ENCODE measurements at regions not wholly inside any gene's neighbourhood (a gene's known extent, or its start where the extent isn't known, plus 50 kb on each side); places are given as distances from the start of the nearest gene placed in this dataset.

DNA sequence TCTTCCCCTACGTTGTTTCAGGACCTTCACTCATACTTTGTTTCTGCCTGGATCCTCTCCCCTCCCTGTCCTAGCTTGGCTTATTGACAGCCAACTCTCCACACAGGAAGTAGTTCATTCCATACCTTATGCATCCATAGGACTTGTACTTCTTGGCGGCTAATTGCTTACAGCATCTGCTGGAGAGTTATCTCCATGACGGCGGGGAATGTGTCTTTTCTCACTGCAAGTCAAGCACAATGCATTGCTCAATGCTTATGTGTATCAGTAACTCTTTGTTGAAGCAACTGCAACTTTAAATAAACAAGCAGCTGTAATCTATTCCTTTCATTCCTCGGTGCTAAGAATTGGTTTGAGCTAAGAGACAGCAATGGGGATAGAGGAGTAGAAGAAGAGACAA, 551.3 kb upstream of the EPHA7 start:
- TF ChIP-seq, protein P1, sequence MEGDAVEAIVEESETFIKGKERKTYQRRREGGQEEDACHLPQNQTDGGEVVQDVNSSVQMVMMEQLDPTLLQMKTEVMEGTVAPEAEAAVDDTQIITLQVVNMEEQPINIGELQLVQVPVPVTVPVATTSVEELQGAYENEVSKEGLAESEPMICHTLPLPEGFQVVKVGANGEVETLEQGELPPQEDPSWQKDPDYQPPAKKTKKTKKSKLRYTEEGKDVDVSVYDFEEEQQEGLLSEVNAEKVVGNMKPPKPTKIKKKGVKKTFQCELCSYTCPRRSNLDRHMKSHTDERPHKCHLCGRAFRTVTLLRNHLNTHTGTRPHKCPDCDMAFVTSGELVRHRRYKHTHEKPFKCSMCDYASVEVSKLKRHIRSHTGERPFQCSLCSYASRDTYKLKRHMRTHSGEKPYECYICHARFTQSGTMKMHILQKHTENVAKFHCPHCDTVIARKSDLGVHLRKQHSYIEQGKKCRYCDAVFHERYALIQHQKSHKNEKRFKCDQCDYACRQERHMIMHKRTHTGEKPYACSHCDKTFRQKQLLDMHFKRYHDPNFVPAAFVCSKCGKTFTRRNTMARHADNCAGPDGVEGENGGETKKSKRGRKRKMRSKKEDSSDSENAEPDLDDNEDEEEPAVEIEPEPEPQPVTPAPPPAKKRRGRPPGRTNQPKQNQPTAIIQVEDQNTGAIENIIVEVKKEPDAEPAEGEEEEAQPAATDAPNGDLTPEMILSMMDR (conservative IDR thresholded peaks at IDR 0.05): no peak
- no peak for TF ChIP-seq ZFX (IDR thresholded peaks at IDR 0.05)
